Kidney epithelial cell (primary cell): ENCODE measurements at regions not wholly inside any gene's neighbourhood (a gene's known extent, or its start where the extent isn't known, plus 50 kb on each side); places are given as distances from the start of the nearest gene placed in this dataset.
A peak's percentile ranks its signal among the peaks of the same experiment; 100 is the strongest.

Experiments
- DNase-seq: peaks from one replicate; pipeline ENCODE4 v3.0.0-alpha.2; 2010; ENCODE audit warnings: low read depth
- H3K27me3 ChIP-seq: 2 replicates; pipeline ENCODE4 v1.6.0; 2011; ENCODE audit warnings: low read length; ENCODE audit not compliant: control insufficient read depth, insufficient read depth
- H3K36me3 ChIP-seq: 2 replicates; pipeline ENCODE4 v1.5.1; 2011; ENCODE audit warnings: low read length; ENCODE audit not compliant: control insufficient read depth, insufficient read depth
- H3K4me3 ChIP-seq: 2 replicates; pipeline ENCODE4 v1.5.1; 2011; ENCODE audit warnings: low read depth, mild to moderate bottlenecking, control low read depth, low read length
- CTCF ChIP-seq: IDR thresholded peaks from 2 replicates; pipeline ENCODE4 v1.5.1; 2011; ENCODE audit warnings: mild to moderate bottlenecking, moderate library complexity, low read length, control low read depth, inconsistent platforms; ENCODE audit not compliant: insufficient read depth, poor library complexity, severe bottlenecking

- DNase-seq, result no peak
- Histone ChIP-seq H3K36me3 (no peaks in the 10 kb centered on the region), H3K4me3 (no peak overlapping the region), H3K27me3 (no peaks in the 10 kb centered on the region)
- no peak for TF ChIP-seq CTCF
These were observed 272.6 kb upstream of the KCNN2 start for GRCh38 chr5:114089259-114089658.

GRCh38 chr5:114097570-114097969, 264.3 kb upstream of the KCNN2 start:
- no peak for TF ChIP-seq CTCF
- Histone ChIP-seq H3K27me3 (no peaks in the 10 kb centered on the region), H3K36me3 (no peaks in the 10 kb centered on the region), H3K4me3 (no peak overlapping the region)
- DNase-seq, result no peak

GRCh38 chr5:114099161-114099560, 262.7 kb upstream of the KCNN2 start:
- no peaks in the 10 kb centered on the region for H3K27me3 ChIP-seq
- DNase-seq, result no peak
- no peak overlapping the region for H3K4me3 ChIP-seq
- TF ChIP-seq CTCF, result no peak
- H3K36me3 ChIP-seq, result no peaks in the 10 kb centered on the region

- TF ChIP-seq CTCF, result peak; percentile 51
- H3K36me3 ChIP-seq, result no peaks in the 10 kb centered on the region
These were observed 260.7 kb upstream of the KCNN2 start for GRCh38 chr5:114101153-114101552.

GRCh38 chr5:114113604-114114003, 248.3 kb upstream of the KCNN2 start:
- Histone ChIP-seq H3K27me3 (no peaks in the 10 kb centered on the region), H3K36me3 (no peaks in the 10 kb centered on the region), H3K4me3 (no peak overlapping the region)
- TF ChIP-seq CTCF, result no peak
- no peak for DNase-seq

More at GRCh38 chr5:114101153-114101552, 260.7 kb upstream of the KCNN2 start:
- no peak overlapping the region for H3K4me3 ChIP-seq
- DNase-seq, result no peak
- H3K27me3 ChIP-seq, result no peaks in the 10 kb centered on the region

- no peak for DNase-seq
- no peaks in the 10 kb centered on the region for H3K36me3 ChIP-seq
- H3K4me3 ChIP-seq, result no peak overlapping the region
- no peaks in the 10 kb centered on the region for H3K27me3 ChIP-seq
- TF ChIP-seq CTCF, result no peak
These were observed 244.9 kb upstream of the KCNN2 start for GRCh38 chr5:114116981-114117380.
